Lung (tissue), 11 donors: ENCODE measurements at regions not wholly inside any gene's neighbourhood (a gene's known extent, or its start where the extent isn't known, plus 50 kb on each side); places are given as distances from the start of the nearest gene placed in this dataset.

Source experiments
- ATAC-seq: fragments of 200-7000 bp; cut with Tn5 transposase; one replicate; pipeline ENCODE4 v1.9.1; 2020; ENCODE audit warnings: moderate number of reproducible peaks; ENCODE audit not compliant: insufficient read depth, low FRiP score
- DNase-seq, 3 donors: peaks; one replicate each; pipeline ENCODE4 v3.0.0-alpha.2; 2013 to 2017
- H3K27ac ChIP-seq, 2 donors: one replicate each; pipeline ENCODE4 v1.5.1; 2013; ENCODE audit warnings: mild to moderate bottlenecking in 2 of 2, moderate library complexity in 2 of 2, control low read depth in 1 of 2, inconsistent platforms in 1 of 2, low read depth in 1 of 2, low read length in 1 of 2
- H3K27me3 ChIP-seq, 3 donors: one replicate each; pipeline ENCODE4 v1.5.1; 2013; ENCODE audit warnings: low read length in 2 of 3; ENCODE audit not compliant: control insufficient read depth in 3 of 3, insufficient read depth in 3 of 3
- H3K36me3 ChIP-seq, 4 donors: one replicate each; pipeline ENCODE4 v1.5.1; 2013; ENCODE audit warnings: low read length in 4 of 4, mild to moderate bottlenecking in 1 of 4, moderate library complexity in 1 of 4; ENCODE audit not compliant: control insufficient read depth in 4 of 4, insufficient read depth in 4 of 4
- H3K4me1 ChIP-seq, 5 donors: one replicate each; pipeline ENCODE4 v1.5.1; 2013; ENCODE audit warnings: low read length in 5 of 5, mild to moderate bottlenecking in 2 of 5, moderate library complexity in 1 of 5; ENCODE audit not compliant: control insufficient read depth in 5 of 5, insufficient read depth in 5 of 5
- H3K4me3 ChIP-seq: one replicate; pipeline ENCODE4 v1.5.1; 2013; ENCODE audit warnings: mild to moderate bottlenecking, control low read depth, moderate library complexity
- H3K9ac ChIP-seq, 2 donors: one replicate each; pipeline ENCODE4 v1.5.1; 2013; ENCODE audit warnings: low read length in 2 of 2, control low read depth in 1 of 2; ENCODE audit not compliant: insufficient read depth in 1 of 2
- H3K9me3 ChIP-seq, 4 donors: one replicate each; pipeline ENCODE4 v1.5.1; 2013; ENCODE audit warnings: low read length in 3 of 4, mild to moderate bottlenecking in 1 of 4, moderate library complexity in 1 of 4; ENCODE audit not compliant: control insufficient read depth in 4 of 4, insufficient read depth in 3 of 4
- CTCF ChIP-seq: IDR thresholded peaks from 2 replicates; pipeline ENCODE4 v1.5.1; 2012; ENCODE audit warnings: mild to moderate bottlenecking; ENCODE audit errors: control extremely low read depth, extremely low read depth
- WGBS, 2 donors: extraction: QIAGEN DNeasy Blood & Tissue Kit; methylation state at CpG; one replicate each; pipeline ENCODE4 v1.1.7; 2013; 5-methylcytosine and 5-hydroxymethylcytosine counted together
- donor health status: control.
- donor health status: control.
- donor health status: Bipolar disorder and iron deficiency.
- donor health status: healthy.
- donor health status: DM: yes; HTN: yes; CAD: no.

DNA sequence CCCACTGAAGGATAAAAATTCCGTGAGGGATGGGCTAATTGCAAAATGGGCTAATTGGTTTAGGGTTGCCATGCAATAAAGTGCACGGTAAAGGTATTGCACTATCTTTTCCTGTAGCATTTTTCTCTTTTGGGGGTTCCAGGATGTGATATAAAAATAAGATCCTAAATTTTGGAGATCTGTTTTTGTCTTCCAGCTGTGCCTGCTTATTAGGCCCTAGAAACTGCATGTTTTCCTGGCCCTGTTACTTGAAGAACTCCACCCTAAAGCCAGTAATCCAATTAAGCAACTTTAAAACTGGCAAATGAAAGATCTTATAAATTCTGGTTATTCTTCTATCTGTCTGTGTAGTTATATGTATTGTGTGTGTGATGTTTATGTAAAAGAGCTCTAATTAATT, 2489.6 kb downstream of the PCDH9 start:
- no peak overlapping the region for H3K4me3 ChIP-seq
- H3K36me3 ChIP-seq, result no peaks in the 10 kb centered on the region
- 77 to 84% methylated on average over 2 of the region's 2 CpGs for WGBS, 2 donors
- DNase-seq (no peak), ATAC-seq (no peak)
- H3K9me3 ChIP-seq, result no peaks in the 10 kb centered on the region
- H3K9ac ChIP-seq, result no peak overlapping the region
- H3K27ac ChIP-seq, result no peak overlapping the region
- TF ChIP-seq CTCF, result no peak
- H3K27me3 ChIP-seq, result no peaks in the 10 kb centered on the region
- H3K4me1 ChIP-seq, result no peaks in the 10 kb centered on the region

DNA sequence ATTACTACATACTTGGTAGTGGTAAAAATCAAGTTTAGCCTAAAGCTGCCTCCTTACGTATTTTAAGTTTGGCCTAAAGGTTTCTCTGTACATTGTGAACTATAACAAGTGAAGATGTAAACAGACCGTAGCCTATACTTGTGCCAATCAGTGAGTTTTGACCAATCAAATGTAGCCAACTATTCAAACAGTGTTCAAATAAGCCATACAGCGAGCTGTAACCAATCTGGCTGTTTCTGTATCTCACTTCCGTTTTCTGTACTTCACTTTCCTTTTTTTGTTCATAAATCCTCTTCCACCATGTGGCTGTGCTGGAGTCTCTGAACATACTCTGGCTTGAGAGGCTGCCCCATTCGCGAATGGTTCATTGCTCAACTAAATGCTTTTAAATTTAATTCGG, 2504.6 kb downstream of the PCDH9 start:
- no peak overlapping the region for H3K9ac ChIP-seq
- 90% methylated on average over 7 of the region's 7 CpGs for WGBS, 2 donors
- no peak for TF ChIP-seq CTCF
- H3K27ac ChIP-seq, result no peak overlapping the region
- no peaks in the 10 kb centered on the region for H3K36me3 ChIP-seq
- ATAC-seq (no peak), DNase-seq (no peak)
- H3K27me3 ChIP-seq, result no peaks in the 10 kb centered on the region
- H3K4me3 ChIP-seq, result no peak overlapping the region
- H3K9me3 ChIP-seq, result no peaks in the 10 kb centered on the region
- peaks cover 0 to 3% (median 0%) of the 10 kb centered on the region in 5 donors for H3K4me1 ChIP-seq

- WGBS, 2 donors, result 51 to 64% methylated on average over 2 of the region's 2 CpGs
- DNase-seq (peak in 1 of 3 donors; percentile 4), ATAC-seq (no peak)
Measured at GRCh38 chr13:64723724-64724123, 2506.4 kb downstream of the PCDH9 start.

More at GRCh38 chr13:64723724-64724123, 2506.4 kb downstream of the PCDH9 start:
- Histone ChIP-seq H3K9ac (no peak overlapping the region), H3K27me3 (no peaks in the 10 kb centered on the region), H3K36me3 (no peaks in the 10 kb centered on the region), H3K9me3 (no peaks in the 10 kb centered on the region), H3K4me1 (peaks cover 0 to 3% (median 0%) of the 10 kb centered on the region in 5 donors), H3K4me3 (no peak overlapping the region), H3K27ac (no peak overlapping the region)
- no peak for TF ChIP-seq CTCF
